Endothelial cell (in vitro differentiated cells): ENCODE measurements at regions not wholly inside any gene's neighbourhood (a gene's known extent, or its start where the extent isn't known, plus 50 kb on each side); places are given as distances from the start of the nearest gene placed in this dataset.

Experiments used
- DNase-seq: peaks from one replicate; pipeline ENCODE4 v3.0.0; 2021; ENCODE audit warnings: low spot score
- H3K27ac Mint-ChIP-seq: one replicate; pipeline ENCODE4 v1.8.0; 2021; ENCODE audit warnings: mixed read lengths, inconsistent platforms; ENCODE audit not compliant: unreplicated experiment
- H3K27me3 Mint-ChIP-seq: one replicate; pipeline ENCODE4 v1.8.0; 2021; ENCODE audit warnings: mild to moderate bottlenecking, moderate library complexity, mixed read lengths, inconsistent platforms; ENCODE audit not compliant: unreplicated experiment
- H3K36me3 Mint-ChIP-seq: one replicate; pipeline ENCODE4 v1.8.0; 2021; ENCODE audit warnings: mild to moderate bottlenecking, low read depth, mixed read lengths, inconsistent platforms; ENCODE audit not compliant: unreplicated experiment
- H3K4me1 Mint-ChIP-seq: one replicate; pipeline ENCODE4 v1.8.0; 2021; ENCODE audit warnings: mild to moderate bottlenecking, mixed read lengths, inconsistent platforms; ENCODE audit not compliant: unreplicated experiment
- H3K4me3 Mint-ChIP-seq: one replicate; pipeline ENCODE4 v1.8.0; 2021; ENCODE audit warnings: mild to moderate bottlenecking, mixed read lengths, inconsistent platforms; ENCODE audit not compliant: unreplicated experiment
- H3K9me3 Mint-ChIP-seq: one replicate; pipeline ENCODE4 v1.8.0; 2021; ENCODE audit warnings: mixed read lengths, inconsistent platforms; ENCODE audit not compliant: unreplicated experiment
- TF ChIP-seq, protein P1 (sequence below): fragments of 200-600 bp; sonication (generic); IDR thresholded peaks from one replicate; pipeline ENCODE4 v1.5.0; 2021; ENCODE audit warnings: antibody characterized with exemption; ENCODE audit not compliant: unreplicated experiment

GRCh38 chr4:15374656-15375055, 53.2 kb upstream of the C1QTNF7 start:
- H3K4me3 Mint-ChIP-seq = no peak overlapping the region
- TF ChIP-seq, protein P1, sequence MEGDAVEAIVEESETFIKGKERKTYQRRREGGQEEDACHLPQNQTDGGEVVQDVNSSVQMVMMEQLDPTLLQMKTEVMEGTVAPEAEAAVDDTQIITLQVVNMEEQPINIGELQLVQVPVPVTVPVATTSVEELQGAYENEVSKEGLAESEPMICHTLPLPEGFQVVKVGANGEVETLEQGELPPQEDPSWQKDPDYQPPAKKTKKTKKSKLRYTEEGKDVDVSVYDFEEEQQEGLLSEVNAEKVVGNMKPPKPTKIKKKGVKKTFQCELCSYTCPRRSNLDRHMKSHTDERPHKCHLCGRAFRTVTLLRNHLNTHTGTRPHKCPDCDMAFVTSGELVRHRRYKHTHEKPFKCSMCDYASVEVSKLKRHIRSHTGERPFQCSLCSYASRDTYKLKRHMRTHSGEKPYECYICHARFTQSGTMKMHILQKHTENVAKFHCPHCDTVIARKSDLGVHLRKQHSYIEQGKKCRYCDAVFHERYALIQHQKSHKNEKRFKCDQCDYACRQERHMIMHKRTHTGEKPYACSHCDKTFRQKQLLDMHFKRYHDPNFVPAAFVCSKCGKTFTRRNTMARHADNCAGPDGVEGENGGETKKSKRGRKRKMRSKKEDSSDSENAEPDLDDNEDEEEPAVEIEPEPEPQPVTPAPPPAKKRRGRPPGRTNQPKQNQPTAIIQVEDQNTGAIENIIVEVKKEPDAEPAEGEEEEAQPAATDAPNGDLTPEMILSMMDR = no peak
- no peaks in the 10 kb centered on the region for H3K36me3 Mint-ChIP-seq
- H3K4me1 Mint-ChIP-seq = peaks cover 10% of the 10 kb centered on the region
- H3K27ac Mint-ChIP-seq = no peak overlapping the region
- no peaks in the 10 kb centered on the region for H3K9me3 Mint-ChIP-seq
- DNase-seq = no peak
- no peaks in the 10 kb centered on the region for H3K27me3 Mint-ChIP-seq

GRCh38 chr4:15375667-15376066, 52.2 kb upstream of the C1QTNF7 start:
- Mint-ChIP-seq H3K4me1 (peaks cover 10% of the 10 kb centered on the region), H3K9me3 (no peaks in the 10 kb centered on the region), H3K4me3 (no peak overlapping the region), H3K27ac (no peak overlapping the region), H3K27me3 (no peaks in the 10 kb centered on the region), H3K36me3 (no peaks in the 10 kb centered on the region)
- DNase-seq = no peak
- TF ChIP-seq, protein P1 = no peak

GRCh38 chr4:15376145-15376544, 51.7 kb upstream of the C1QTNF7 start:
- Mint-ChIP-seq H3K4me1 (peaks cover 10% of the 10 kb centered on the region), H3K27ac (no peak overlapping the region), H3K27me3 (no peaks in the 10 kb centered on the region), H3K36me3 (no peaks in the 10 kb centered on the region), H3K4me3 (no peak overlapping the region), H3K9me3 (no peaks in the 10 kb centered on the region)
- DNase-seq = no peak
- TF ChIP-seq, protein P1 = no peak

DNA sequence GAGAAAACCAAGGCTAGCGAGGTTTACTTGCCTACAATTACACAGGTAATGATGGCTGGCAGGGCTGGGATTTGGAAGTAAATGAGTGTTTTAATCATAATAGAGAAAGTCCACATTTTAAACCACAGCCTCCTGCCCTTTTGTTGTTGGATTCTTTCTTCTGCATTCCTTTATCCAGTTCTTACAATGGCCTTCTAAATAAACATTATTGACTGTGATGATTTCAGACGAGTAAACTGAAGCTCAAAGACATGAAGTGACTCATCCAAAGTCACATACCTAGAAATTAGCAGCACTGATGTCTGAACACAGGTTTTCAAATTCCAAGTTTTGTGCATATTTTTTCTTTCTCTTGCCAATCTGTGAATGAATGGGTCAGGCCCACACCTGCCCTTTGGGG, 51.2 kb upstream of the C1QTNF7 start:
- no peak overlapping the region for H3K27ac Mint-ChIP-seq
- DNase-seq = no peak

More for the DNA sequence above, 51.2 kb upstream of the C1QTNF7 start:
- Mint-ChIP-seq H3K9me3 (no peaks in the 10 kb centered on the region), H3K27me3 (no peaks in the 10 kb centered on the region), H3K4me1 (peaks cover 10% of the 10 kb centered on the region), H3K4me3 (no peak overlapping the region), H3K36me3 (no peaks in the 10 kb centered on the region)
- TF ChIP-seq, protein P1 = no peak
